ENCODE measurements at regions not wholly inside any gene's neighbourhood (a gene's known extent, or its start where the extent isn't known, plus 50 kb on each side); places are given as distances from the start of the nearest gene placed in this dataset.
"Not testable (repeated sequence)": the region's sequence is repeated elsewhere in the genome, so short reads cannot be mapped to it uniquely, and the experiment has no call there.

- Histone ChIP-seq H3K27ac (no peak overlapping the region), H3K4me3 (no peak overlapping the region)
- no peak for DNase-seq (ENCODE audit: low spot score)
- no peak for TF ChIP-seq CTCF (IDR thresholded peaks at IDR 0.05)
Measured at GRCh38 chr19:27860309-27860934, 1352.5 kb downstream of the UQCRFS1 start.

- H3K4me3 ChIP-seq = no peak overlapping the region
- no peak for DNase-seq (ENCODE audit: low spot score)
- TF ChIP-seq CTCF (IDR thresholded peaks at IDR 0.05) = no peak
- no peak overlapping the region for H3K27ac ChIP-seq
Measured at GRCh38 chr19:27859689-27860088, 1353.3 kb downstream of the UQCRFS1 start.

GRCh38 chr19:27858981-27859581 is 1353.9 kb downstream of the UQCRFS1 start:
- Histone ChIP-seq H3K4me3 (no peak overlapping the region), H3K27ac (no peak overlapping the region)
- no peak for DNase-seq (ENCODE audit: low spot score)
- no peak for TF ChIP-seq CTCF (IDR thresholded peaks at IDR 0.05)

- DNase-seq (ENCODE audit: low spot score); H3K27ac ChIP-seq; H3K4me3 ChIP-seq: not testable (repeated sequence)
Measured at GRCh38 chr19:27852931-27853330, 1360.0 kb downstream of the UQCRFS1 start.

- DNase-seq (ENCODE audit: low spot score) = no peak
- no peak overlapping the region for H3K4me3 ChIP-seq
- no peak for TF ChIP-seq CTCF (IDR thresholded peaks at IDR 0.05)
- no peak overlapping the region for H3K27ac ChIP-seq
Measured at GRCh38 chr19:27851543-27852060, 1361.3 kb downstream of the UQCRFS1 start.

- H3K4me3 ChIP-seq = no peak overlapping the region
- no peak overlapping the region for H3K27ac ChIP-seq
- TF ChIP-seq CTCF (IDR thresholded peaks at IDR 0.05) = no peak
- DNase-seq (ENCODE audit: low spot score) = no peak
Measured at GRCh38 chr19:27851002-27851481, 1361.9 kb downstream of the UQCRFS1 start.

GRCh38 chr19:27846944-27847343 is 1366.0 kb downstream of the UQCRFS1 start:
- no peak for TF ChIP-seq CTCF (IDR thresholded peaks at IDR 0.05)
- Histone ChIP-seq H3K4me3 (no peak overlapping the region), H3K27ac (no peak overlapping the region)
- DNase-seq (ENCODE audit: low spot score) = no peak

Data from coronary artery (tissue), 2 donors.